Gastrocnemius medialis (tissue), 4 donors: ENCODE measurements at regions not wholly inside any gene's neighbourhood (a gene's known extent, or its start where the extent isn't known, plus 50 kb on each side); places are given as distances from the start of the nearest gene placed in this dataset.
A peak's percentile ranks its signal among the peaks of the same experiment; 100 is the strongest.

ENCODE experiments used
- ATAC-seq, 2 donors: fragments of 150-250 bp; one replicate each; pipeline ENCODE4 v1.9.1; 2016
- DNase-seq, 2 donors: peaks; one replicate each; pipeline ENCODE4 v3.0.0-alpha.2; 2019
- H3K27ac ChIP-seq, 4 donors: fragments of 200-600 bp; sonication (generic); 1 replicate in 1 of 4; 2 replicates in 3 of 4; pipeline ENCODE4 v1.5.1; 2016 to 2018; ENCODE audit warnings: mild to moderate bottlenecking in 2 of 4, moderate library complexity in 1 of 4
- H3K27me3 ChIP-seq, 3 donors: fragments of 200-600 bp; sonication (generic) in 2 of 3; 1 replicate in 1 of 3; 2 replicates in 2 of 3; pipeline versions ENCODE4 v1.5.1 to v1.6.0; 2016 to 2019; ENCODE audit warnings: mild to moderate bottlenecking in 1 of 3, moderate library complexity in 1 of 3
- H3K36me3 ChIP-seq, 2 donors: fragments of 200-600 bp; sonication (generic) in 1 of 2; one replicate each; pipeline ENCODE4 v1.5.1; 2017 to 2018
- H3K4me1 ChIP-seq, 2 donors: fragments of 200-600 bp; sonication (generic) in 1 of 2; one replicate each; pipeline ENCODE4 v1.5.1; 2016 to 2017; ENCODE audit warnings: mild to moderate bottlenecking in 2 of 2
- H3K4me3 ChIP-seq, 4 donors: fragments of 200-600 bp; sonication (generic) in 3 of 4; 1 replicate in 1 of 4; 2 replicates in 3 of 4; pipeline ENCODE4 v1.5.1; 2016 to 2019; ENCODE audit warnings: mild to moderate bottlenecking in 2 of 4
- H3K9me3 ChIP-seq, 3 donors: fragments of 200-600 bp; sonication (generic) in 2 of 3; 1 replicate in 1 of 3; 2 replicates in 2 of 3; pipeline ENCODE4 v1.5.1; 2016 to 2019
- POLR2A ChIP-seq, 2 donors: fragments of 450-650 bp; IDR thresholded peaks; one replicate each; pipeline ENCODE4 v1.6.1; 2017; ENCODE audit warnings: antibody characterized with exemption in 2 of 2, mild to moderate bottlenecking in 2 of 2, moderate library complexity in 2 of 2
- in situ Hi-C, 4 donors: fragments of 200-750 bp; cut with MboI; loops; one replicate each; pipeline versions ENCODE4 v1.15.0 to v1.8.0; 2017; ENCODE audit warnings: low sequenced_read_pairs in 4 of 4
- intact Hi-C: fragments of 100-400 bp; cut with DNase I; formaldehyde crosslinking; loops from one replicate; pipeline ENCODE4 v1.15.1; 2023; ENCODE audit warnings: low total_unique reads
- TF ChIP-seq, protein P1 (sequence below), 5 experiments: fragments of 450-650 bp in 3 of 5; fragments of 200-600 bp in 2 of 5; sonication (generic) in 2 of 5; IDR thresholded peaks in 4 of 5; conservative IDR thresholded peaks in 1 of 5; 1 replicate in 4 of 5; 2 replicates in 1 of 5; pipeline ENCODE4 v1.5.1; 2016 to 2019; ENCODE audit warnings: antibody characterized with exemption in 5 of 5, mild to moderate bottlenecking in 3 of 5, moderate library complexity in 3 of 5

DNA sequence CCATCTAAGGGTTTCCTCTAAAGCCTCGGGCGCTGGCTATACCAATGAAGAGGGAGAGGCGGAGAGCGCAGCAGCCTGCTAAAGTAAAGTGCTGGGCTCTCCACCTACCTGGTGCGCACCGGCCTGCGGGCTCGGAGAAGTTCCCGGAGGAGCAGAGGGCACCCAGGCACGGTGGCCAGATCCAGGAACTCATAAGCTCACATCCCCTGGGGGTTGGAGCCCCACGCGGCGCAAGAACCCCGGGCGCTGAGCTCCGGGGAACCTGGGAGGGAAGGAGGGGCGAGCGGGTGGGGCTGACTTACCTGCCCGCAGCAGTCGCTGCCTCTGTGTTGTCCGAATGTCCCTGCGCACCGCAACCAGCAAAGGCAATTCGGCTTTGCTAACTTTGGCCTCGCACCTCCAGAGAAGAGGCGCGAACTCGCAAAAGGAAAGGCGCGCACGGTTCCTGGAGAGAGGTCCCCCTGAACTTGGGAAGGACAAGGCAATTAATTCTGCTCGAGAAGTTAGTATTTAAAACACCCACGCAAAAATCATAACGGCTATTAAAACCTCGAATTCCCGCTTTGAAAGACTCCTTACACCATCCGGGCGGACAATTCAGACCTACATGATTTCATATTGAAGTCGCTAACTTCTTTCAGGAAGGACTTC, 127.6 kb upstream of the C11orf58 start:
- H3K4me1 ChIP-seq = peaks cover 0 to 10% of the 10 kb centered on the region in 2 donors
- no peak for DNase-seq
- TF ChIP-seq, protein P1, sequence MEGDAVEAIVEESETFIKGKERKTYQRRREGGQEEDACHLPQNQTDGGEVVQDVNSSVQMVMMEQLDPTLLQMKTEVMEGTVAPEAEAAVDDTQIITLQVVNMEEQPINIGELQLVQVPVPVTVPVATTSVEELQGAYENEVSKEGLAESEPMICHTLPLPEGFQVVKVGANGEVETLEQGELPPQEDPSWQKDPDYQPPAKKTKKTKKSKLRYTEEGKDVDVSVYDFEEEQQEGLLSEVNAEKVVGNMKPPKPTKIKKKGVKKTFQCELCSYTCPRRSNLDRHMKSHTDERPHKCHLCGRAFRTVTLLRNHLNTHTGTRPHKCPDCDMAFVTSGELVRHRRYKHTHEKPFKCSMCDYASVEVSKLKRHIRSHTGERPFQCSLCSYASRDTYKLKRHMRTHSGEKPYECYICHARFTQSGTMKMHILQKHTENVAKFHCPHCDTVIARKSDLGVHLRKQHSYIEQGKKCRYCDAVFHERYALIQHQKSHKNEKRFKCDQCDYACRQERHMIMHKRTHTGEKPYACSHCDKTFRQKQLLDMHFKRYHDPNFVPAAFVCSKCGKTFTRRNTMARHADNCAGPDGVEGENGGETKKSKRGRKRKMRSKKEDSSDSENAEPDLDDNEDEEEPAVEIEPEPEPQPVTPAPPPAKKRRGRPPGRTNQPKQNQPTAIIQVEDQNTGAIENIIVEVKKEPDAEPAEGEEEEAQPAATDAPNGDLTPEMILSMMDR (IDR thresholded peaks at IDR 0.05 in 4 of 5, conservative IDR thresholded peaks at IDR 0.05 in 1 of 5) = no peak
- no peak for TF ChIP-seq POLR2A (IDR thresholded peaks at IDR 0.05)

DNA sequence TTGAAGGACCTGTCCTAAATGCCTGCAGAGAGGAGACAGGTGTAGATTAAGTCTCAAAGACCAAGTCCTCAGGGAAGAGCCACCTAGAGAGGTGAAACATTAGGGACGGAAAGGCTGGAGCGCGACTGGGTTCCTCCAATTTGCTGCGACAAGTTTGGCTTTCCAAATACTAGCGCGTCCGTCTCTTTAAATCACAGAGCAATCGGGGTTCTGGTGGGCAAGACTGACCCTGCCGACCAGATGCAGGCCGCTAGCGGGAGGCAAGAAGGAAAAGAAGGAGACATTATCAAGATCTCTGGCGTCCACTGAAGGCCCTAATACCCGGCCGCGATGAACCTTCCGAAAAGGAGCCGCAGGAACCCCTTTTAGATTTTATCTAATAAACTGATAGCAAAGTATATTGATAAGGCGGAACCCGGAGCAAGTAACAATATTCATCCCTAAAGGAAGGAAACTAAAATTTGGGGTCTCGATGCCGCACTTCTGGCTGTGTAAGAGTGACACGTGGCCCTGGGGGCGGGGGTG, 128.2 kb upstream of the C11orf58 start:
- H3K27ac ChIP-seq = no peak overlapping the region
- in situ Hi-C loops = loop anchor here (10.0 to 25.0 kb wide), 8 partner anchors 423 to 973 kb away; no protein-coding TSS in a partner anchor
- H3K4me1 ChIP-seq = peaks cover 0 to 10% of the 10 kb centered on the region in 2 donors
- no peak overlapping the region for H3K4me3 ChIP-seq
- peaks cover 0 to 10% (median 4%) of the 10 kb centered on the region in 3 donors for H3K27me3 ChIP-seq
- no peaks in the 10 kb centered on the region for H3K36me3 ChIP-seq
- intact Hi-C loops = loop anchor here (5.0 to 10.0 kb wide), 3 partner anchors 795 to 958 kb away; no protein-coding TSS in a partner anchor
- DNase-seq (no peak), ATAC-seq (no peak)
- TF ChIP-seq, protein P1 (IDR thresholded peaks at IDR 0.05 in 4 of 5, conservative IDR thresholded peaks at IDR 0.05 in 1 of 5) = no peak
- TF ChIP-seq POLR2A (IDR thresholded peaks at IDR 0.05) = no peak
- H3K9me3 ChIP-seq = no peaks in the 10 kb centered on the region

More for the DNA sequence above, 127.6 kb upstream of the C11orf58 start:
- Histone ChIP-seq H3K4me3 (no peak overlapping the region), H3K9me3 (no peaks in the 10 kb centered on the region), H3K27me3 (peaks cover 0 to 10% (median 4%) of the 10 kb centered on the region in 3 donors), H3K27ac (no peak overlapping the region), H3K36me3 (no peaks in the 10 kb centered on the region)
- in situ Hi-C loops (loop anchor here (10.0 to 25.0 kb wide), 8 partner anchors 424 to 974 kb away; no protein-coding TSS in a partner anchor), intact Hi-C loops (loop anchor here (5.0 to 10.0 kb wide), 3 partner anchors 796 to 959 kb away; no protein-coding TSS in a partner anchor)
- ATAC-seq = no peak

DNA sequence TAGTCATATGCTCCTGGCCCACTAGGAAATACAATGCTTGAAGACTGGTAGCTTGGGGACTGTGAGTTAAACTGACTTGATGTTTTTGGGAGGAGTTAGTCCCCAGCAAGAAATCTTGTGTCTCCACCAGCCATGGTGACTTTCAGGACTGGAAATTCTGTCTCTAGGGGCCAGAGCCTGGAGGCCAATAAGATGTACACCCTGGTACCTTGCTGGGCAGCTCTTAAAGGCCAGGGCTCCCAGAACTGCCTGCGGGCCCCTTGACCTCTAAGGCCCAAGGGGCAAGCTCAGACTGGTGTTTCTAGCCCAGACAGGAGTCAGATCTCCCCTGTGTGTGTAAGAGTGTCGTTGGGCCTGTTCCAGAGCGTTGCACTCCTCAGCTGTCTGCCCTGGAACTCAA, 128.7 kb upstream of the C11orf58 start:
- H3K9me3 ChIP-seq = no peaks in the 10 kb centered on the region
- in situ Hi-C loops (loop anchor here (10.0 to 25.0 kb wide), 12 partner anchors 415 to 972 kb away; no protein-coding TSS in a partner anchor), intact Hi-C loops (loop anchor here (5.0 to 10.0 kb wide), 7 partner anchors 312 to 1105 kb away; partner anchors contain the start of genes MYOD1 and RPS13)
- no peak overlapping the region for H3K4me3 ChIP-seq
- TF ChIP-seq, protein P1 (IDR thresholded peaks at IDR 0.05 in 4 of 5, conservative IDR thresholded peaks at IDR 0.05 in 1 of 5) = no peak
- no peak for TF ChIP-seq POLR2A (IDR thresholded peaks at IDR 0.05)
- ATAC-seq = no peak
- H3K27me3 ChIP-seq = peaks cover 0 to 10% (median 4%) of the 10 kb centered on the region in 3 donors
- no peak for DNase-seq
- no peak overlapping the region for H3K27ac ChIP-seq
- peaks cover 0 to 10% of the 10 kb centered on the region in 2 donors for H3K4me1 ChIP-seq
- no peaks in the 10 kb centered on the region for H3K36me3 ChIP-seq

DNA sequence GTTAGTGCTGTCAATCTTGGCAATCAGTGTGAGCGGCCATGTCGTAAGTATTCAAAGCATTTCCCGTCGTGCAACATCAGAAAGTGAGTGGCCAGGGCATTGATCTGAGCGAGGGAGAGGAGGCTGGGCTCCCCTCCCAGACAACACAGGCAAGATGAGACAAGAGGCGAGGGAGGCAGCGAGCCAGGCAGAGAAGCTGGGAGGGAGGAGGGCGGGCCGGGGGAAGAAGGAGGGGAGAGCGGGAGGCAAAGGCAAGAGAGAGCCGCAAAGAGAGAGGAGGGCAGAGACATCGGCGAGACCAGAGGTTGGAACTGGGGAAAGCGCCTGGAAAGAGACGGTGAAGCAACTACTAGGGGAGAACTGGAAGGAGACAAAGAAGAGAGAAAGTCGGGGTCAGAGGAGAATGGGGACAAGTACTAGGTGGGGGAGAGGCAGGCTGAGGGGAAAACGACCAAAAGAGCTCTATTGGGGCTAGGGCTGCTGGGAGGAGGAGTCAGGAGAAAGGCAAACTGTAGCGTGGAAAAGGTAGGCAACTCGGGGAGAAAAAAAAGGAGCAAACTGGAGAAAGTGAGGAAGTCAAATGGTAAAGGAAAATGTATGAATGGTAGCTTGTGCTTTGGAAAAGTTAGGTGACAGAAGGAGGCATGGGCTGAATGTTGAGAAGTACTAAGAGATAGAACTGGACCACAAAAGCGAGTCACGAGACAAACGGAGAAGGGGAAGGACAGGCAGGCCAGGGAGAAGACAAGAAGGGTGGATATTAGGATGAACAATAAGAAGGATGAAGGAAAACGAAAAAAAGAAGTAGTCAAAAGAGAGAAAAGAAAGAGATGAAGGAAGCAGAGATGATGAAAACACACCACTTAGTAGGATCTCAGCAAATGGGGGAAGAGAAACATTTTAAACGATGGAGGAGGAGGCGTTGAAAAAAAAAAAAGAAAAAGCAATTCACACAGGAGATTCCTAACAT, 130.5 kb upstream of the C11orf58 start:
- intact Hi-C loops (loop anchor here (2.0 to 10.0 kb wide), 9 partner anchors 35 to 1107 kb away; partner anchors contain the start of genes MYOD1 and RPS13), in situ Hi-C loops (loop anchor here (10.0 to 25.0 kb wide), 11 partner anchors 413 to 971 kb away; no protein-coding TSS in a partner anchor)
- Histone ChIP-seq H3K4me1 (peaks cover 2 to 20% of the 10 kb centered on the region in 2 donors), H3K4me3 (peak overlapping the region; percentile 70 to 98 (median 94)), H3K9me3 (no peaks in the 10 kb centered on the region), H3K27ac (peak overlapping the region; percentile 91 to 99 (median 96)), H3K36me3 (no peaks in the 10 kb centered on the region), H3K27me3 (peaks cover 0 to 10% (median 4%) of the 10 kb centered on the region in 3 donors)
- ATAC-seq = no peak
- DNase-seq = peak; percentile 44 to 73
- TF ChIP-seq, protein P1 (IDR thresholded peaks at IDR 0.05 in 4 of 5, conservative IDR thresholded peaks at IDR 0.05 in 1 of 5) = no peak
- peak in 1 of 2 donors; percentile 50 for TF ChIP-seq POLR2A (IDR thresholded peaks at IDR 0.05)
